ENCODE measurements at regions not wholly inside any gene's neighbourhood (a gene's known extent, or its start where the extent isn't known, plus 50 kb on each side); places are given as distances from the start of the nearest gene placed in this dataset.
A peak's percentile ranks its signal among the peaks of the same experiment; 100 is the strongest.

DNA sequence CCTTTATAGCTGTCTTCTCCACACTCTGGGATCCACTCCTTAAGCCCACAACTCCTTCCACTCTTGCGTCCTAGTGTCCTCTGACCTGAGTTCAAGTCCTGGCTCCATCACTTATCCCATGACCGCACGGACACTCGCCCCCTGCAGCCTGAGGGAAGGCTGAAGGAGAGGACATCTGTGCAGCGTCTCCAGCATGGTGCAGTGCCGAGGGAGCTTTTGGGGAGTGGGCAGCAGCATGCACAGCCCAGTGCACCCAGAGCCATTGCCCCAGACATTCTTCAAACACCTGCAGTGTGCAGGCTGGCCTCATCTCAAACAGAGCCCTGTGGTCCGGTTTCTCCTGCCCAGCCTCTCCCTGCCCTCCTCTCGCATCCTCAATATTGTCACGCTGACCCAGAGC is 317.1 kb upstream of the ZMIZ1 start:
- H3K9me3 ChIP-seq = no peaks in the 10 kb centered on the region
- H3K27me3 ChIP-seq = no peaks in the 10 kb centered on the region
- 89 to 93% methylated on average over 9 of the region's 9 CpGs for WGBS, 2 donors
- no peaks in the 10 kb centered on the region for H3K36me3 ChIP-seq
- intact Hi-C loops (cut with DNase I) = no loop called here
- no peak overlapping the region for H3K27ac ChIP-seq
- no peak for DNase-seq
- no peak overlapping the region for H3K4me3 ChIP-seq (replicated peaks in 1 of 3)
- no peak for TF ChIP-seq POLR2A (IDR thresholded peaks at IDR 0.05)
- TF ChIP-seq, protein P1, sequence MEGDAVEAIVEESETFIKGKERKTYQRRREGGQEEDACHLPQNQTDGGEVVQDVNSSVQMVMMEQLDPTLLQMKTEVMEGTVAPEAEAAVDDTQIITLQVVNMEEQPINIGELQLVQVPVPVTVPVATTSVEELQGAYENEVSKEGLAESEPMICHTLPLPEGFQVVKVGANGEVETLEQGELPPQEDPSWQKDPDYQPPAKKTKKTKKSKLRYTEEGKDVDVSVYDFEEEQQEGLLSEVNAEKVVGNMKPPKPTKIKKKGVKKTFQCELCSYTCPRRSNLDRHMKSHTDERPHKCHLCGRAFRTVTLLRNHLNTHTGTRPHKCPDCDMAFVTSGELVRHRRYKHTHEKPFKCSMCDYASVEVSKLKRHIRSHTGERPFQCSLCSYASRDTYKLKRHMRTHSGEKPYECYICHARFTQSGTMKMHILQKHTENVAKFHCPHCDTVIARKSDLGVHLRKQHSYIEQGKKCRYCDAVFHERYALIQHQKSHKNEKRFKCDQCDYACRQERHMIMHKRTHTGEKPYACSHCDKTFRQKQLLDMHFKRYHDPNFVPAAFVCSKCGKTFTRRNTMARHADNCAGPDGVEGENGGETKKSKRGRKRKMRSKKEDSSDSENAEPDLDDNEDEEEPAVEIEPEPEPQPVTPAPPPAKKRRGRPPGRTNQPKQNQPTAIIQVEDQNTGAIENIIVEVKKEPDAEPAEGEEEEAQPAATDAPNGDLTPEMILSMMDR (IDR thresholded peaks at IDR 0.05) = no peak
- H3K4me1 ChIP-seq = peaks cover 0 to 10% of the 10 kb centered on the region in 2 donors

DNA sequence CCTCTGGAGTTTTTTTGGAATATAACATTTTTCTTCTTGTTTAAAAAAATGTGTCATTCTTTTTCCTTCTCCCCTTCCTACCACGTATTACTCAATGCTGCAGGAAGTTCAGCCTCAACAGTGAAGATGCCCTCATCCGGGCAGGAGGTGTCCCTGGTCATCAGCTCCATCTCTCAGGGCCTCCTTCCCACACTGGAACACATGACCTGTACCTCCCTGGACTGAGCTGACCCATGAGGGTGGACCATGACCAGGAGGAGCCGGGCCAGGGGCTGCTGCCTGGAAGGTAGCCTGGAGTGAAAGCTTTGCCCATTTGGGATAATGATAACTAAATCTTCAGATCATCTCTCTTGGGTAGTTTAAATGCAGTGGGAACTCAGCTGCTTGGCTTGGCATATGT is 316.5 kb upstream of the ZMIZ1 start:
- H3K4me3 ChIP-seq (replicated peaks in 1 of 3) = no peak overlapping the region
- no peak overlapping the region for H3K27ac ChIP-seq
- DNase-seq = no peak
- H3K36me3 ChIP-seq = no peaks in the 10 kb centered on the region
- peaks cover 0 to 15% of the 10 kb centered on the region in 2 donors for H3K4me1 ChIP-seq
- 74 to 78% methylated on average over 3 of the region's 3 CpGs for WGBS, 2 donors
- TF ChIP-seq POLR2A (IDR thresholded peaks at IDR 0.05) = no peak
- TF ChIP-seq, protein P1 (IDR thresholded peaks at IDR 0.05) = no peak
- no peaks in the 10 kb centered on the region for H3K9me3 ChIP-seq
- intact Hi-C loops (cut with DNase I) = no loop called here
- H3K27me3 ChIP-seq = no peaks in the 10 kb centered on the region

DNA sequence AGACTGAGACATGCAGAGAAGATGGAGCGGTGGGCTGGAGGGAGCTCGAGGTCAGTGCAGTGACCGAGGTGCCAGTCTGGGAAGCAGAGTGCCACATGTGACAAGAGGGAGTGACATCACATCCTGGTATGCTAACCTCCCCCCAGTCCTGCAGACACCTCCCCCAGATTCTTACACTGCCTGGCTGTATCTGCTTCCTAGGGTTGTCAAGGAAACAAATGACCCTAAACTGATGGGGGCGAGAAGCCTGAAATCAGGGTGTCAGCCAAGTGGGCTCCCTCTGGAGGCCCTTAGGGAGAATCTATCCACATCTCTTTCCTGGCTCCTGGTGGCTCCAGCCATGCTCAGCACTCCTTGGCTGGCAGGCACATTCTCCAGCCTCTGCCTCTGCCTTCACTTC is 316.1 kb upstream of the ZMIZ1 start:
- H3K27me3 ChIP-seq = no peaks in the 10 kb centered on the region
- no peaks in the 10 kb centered on the region for H3K9me3 ChIP-seq
- intact Hi-C loops (cut with DNase I) = no loop called here
- H3K4me3 ChIP-seq (replicated peaks in 1 of 3) = no peak overlapping the region
- no peaks in the 10 kb centered on the region for H3K36me3 ChIP-seq
- DNase-seq = no peak
- 94 to 97% methylated on average over 4 of the region's 4 CpGs for WGBS, 2 donors
- TF ChIP-seq, protein P1 (IDR thresholded peaks at IDR 0.05) = no peak
- TF ChIP-seq POLR2A (IDR thresholded peaks at IDR 0.05) = no peak
- peaks cover 0 to 20% of the 10 kb centered on the region in 2 donors for H3K4me1 ChIP-seq
- H3K27ac ChIP-seq = no peak overlapping the region

DNA sequence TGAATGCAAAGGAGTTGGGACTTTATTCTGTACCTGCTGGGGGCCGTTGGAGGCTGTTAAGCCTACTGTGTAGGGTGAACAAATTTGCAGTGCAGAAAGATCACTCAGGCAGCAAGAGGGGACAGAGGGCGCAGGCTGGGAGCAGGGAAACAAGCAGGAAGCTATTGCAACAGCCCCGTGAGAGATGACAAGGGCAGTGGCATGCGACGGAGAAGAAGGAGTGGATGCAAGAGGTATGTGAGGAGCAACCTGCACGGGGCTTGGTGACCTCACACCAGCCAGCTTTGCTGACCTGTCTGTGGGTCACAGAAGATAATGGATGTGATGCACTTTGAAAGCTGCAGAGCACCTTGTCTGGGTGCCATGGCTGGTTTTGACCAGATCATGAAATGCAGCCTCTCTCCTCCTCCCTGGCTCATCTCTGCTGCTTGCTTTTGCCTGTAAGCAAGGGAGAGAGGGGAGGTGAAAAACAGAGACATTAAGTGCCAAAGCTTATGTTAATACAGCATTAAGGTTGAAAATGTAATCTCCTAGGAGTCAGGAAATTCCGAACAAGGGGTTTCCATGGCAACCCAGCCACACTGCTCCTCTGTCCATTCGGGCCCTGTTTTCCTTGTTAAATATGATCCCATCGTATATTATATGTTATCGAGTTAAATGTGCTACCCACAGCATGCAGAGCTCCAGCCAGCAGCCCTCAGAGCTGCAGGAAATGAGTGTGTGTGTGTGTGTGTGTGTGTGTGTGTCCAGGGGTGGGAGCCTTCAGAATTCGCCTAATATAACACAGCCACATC is 314.3 kb upstream of the ZMIZ1 start:
- H3K27me3 ChIP-seq = no peaks in the 10 kb centered on the region
- no peaks in the 10 kb centered on the region for H3K9me3 ChIP-seq
- DNase-seq = peak; percentile 21 to 39
- H3K27ac ChIP-seq = no peak overlapping the region
- intact Hi-C loops (cut with DNase I) = no loop called here
- no peak for TF ChIP-seq POLR2A (IDR thresholded peaks at IDR 0.05)
- TF ChIP-seq, protein P1 (IDR thresholded peaks at IDR 0.05) = no peak
- 36 to 45% methylated on average over 11 of the region's 11 CpGs for WGBS, 2 donors
- no peak overlapping the region for H3K4me3 ChIP-seq (replicated peaks in 1 of 3)
- no peaks in the 10 kb centered on the region for H3K36me3 ChIP-seq
- H3K4me1 ChIP-seq = peaks cover 0 to 21% of the 10 kb centered on the region in 2 donors

DNA sequence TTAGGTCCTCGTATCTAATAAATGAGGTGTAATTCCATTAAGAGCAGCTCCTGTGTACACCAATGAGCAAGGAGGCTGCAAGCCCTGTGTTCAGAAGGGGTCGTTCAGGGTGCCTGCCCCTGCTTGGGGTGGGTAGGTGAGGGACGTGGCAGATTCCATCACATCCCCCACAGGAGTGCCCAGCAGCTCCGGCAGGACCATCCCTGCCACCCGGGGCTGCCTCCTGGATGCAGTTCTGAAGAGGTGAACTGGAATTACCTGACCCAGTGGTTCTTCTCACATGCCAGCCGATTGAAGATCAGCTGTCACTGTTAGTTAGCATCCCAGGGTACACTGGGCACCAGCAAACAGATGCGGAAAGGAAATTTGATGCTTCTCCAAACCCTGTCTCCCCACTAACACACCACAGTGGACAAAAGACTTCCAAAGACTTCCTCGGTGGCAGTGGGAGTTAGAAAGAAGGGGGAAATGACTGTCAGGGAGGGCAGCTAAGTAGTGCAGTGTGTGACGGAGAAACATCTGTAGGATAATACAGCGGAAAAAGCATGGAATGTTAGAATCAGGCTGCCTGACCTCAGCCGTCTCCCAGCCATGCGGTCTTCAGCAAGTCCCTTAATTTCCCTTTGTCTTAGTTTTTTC is 313.6 kb upstream of the ZMIZ1 start:
- H3K27ac ChIP-seq = no peak overlapping the region

More for the DNA sequence above, 313.6 kb upstream of the ZMIZ1 start:
- Histone ChIP-seq H3K4me1 (peaks cover 0 to 21% of the 10 kb centered on the region in 2 donors), H3K27me3 (no peaks in the 10 kb centered on the region), H3K36me3 (no peaks in the 10 kb centered on the region), H3K9me3 (no peaks in the 10 kb centered on the region), H3K4me3 (replicated peaks in 1 of 3) (no peak overlapping the region)
- 81 to 87% methylated on average over 8 to 12 of the region's 12 CpGs for WGBS, 2 donors
- intact Hi-C loops (cut with DNase I) = no loop called here
- DNase-seq = no peak
- TF ChIP-seq, protein P1 (IDR thresholded peaks at IDR 0.05) = no peak
- TF ChIP-seq POLR2A (IDR thresholded peaks at IDR 0.05) = no peak

Measured in thyroid gland (tissue), 4 donors.